Fibroblast of mammary gland (primary cell): ENCODE measurements at regions not wholly inside any gene's neighbourhood (a gene's known extent, or its start where the extent isn't known, plus 50 kb on each side); places are given as distances from the start of the nearest gene placed in this dataset.

Source experiments
- DNase-seq: peaks from one replicate; pipeline ENCODE4 v3.0.0-alpha.2; 2010; ENCODE audit warnings: low read depth
- H3K4me3 ChIP-seq: 2 replicates; pipeline ENCODE4 v1.5.1; 2011; ENCODE audit warnings: low read depth, mild to moderate bottlenecking, low read length, moderate library complexity; ENCODE audit not compliant: control insufficient read depth
- TF ChIP-seq, protein P1 (sequence below): conservative IDR thresholded peaks from 2 replicates; pipeline ENCODE4 v1.5.1; 2011; ENCODE audit warnings: low read depth, low read length, inconsistent platforms; ENCODE audit not compliant: control insufficient read depth, insufficient read depth

DNA sequence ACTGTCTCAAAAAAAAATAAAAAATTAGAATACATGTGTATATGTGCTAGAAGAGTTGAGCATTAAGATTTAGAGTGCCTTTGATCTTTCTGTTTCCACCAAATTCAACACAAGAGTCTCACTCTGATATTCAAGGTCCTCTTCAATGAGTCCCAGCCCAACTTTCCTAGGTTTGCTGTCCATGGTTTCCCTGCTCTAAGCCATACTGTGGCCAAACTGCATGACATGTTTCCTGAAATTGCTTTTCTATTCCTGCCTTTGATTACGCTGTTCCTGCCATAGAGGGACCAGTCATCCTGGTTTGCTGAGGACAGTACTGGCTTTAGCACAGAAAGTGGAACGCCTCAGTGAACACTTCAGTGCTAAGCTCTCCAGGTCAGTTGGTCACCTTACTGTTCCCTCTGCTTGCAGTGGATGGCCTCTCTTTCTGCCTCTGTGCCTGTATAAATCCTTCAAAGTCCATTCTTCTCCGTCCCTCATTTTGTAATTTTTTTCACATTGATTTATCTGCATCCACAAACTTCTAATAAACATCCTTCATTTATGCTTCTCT, 305.9 kb upstream of the PROX1 start:
- H3K4me3 ChIP-seq = no peak overlapping the region
- DNase-seq = no peak
- TF ChIP-seq, protein P1, sequence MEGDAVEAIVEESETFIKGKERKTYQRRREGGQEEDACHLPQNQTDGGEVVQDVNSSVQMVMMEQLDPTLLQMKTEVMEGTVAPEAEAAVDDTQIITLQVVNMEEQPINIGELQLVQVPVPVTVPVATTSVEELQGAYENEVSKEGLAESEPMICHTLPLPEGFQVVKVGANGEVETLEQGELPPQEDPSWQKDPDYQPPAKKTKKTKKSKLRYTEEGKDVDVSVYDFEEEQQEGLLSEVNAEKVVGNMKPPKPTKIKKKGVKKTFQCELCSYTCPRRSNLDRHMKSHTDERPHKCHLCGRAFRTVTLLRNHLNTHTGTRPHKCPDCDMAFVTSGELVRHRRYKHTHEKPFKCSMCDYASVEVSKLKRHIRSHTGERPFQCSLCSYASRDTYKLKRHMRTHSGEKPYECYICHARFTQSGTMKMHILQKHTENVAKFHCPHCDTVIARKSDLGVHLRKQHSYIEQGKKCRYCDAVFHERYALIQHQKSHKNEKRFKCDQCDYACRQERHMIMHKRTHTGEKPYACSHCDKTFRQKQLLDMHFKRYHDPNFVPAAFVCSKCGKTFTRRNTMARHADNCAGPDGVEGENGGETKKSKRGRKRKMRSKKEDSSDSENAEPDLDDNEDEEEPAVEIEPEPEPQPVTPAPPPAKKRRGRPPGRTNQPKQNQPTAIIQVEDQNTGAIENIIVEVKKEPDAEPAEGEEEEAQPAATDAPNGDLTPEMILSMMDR = no peak

DNA sequence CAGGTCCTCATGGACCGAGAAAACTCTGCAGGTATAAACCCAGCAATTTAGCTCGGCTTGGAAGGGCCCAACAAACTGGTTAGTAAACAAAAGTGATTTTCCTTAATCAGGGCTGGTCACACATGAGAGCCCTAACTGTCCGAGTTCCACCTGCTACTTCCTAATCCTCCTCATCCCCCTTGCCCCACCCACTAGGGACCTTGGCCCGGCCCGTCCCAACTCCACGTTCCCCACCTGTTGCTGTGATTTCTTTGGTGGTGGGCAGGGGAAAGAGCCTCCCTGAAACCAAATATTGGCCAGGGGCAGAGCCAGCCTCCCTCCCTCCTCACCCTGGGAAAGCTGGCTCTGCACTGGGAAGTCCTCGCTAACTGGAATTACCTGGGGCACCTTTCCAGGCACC, 304.2 kb upstream of the PROX1 start:
- DNase-seq = no peak
- no peak overlapping the region for H3K4me3 ChIP-seq
- TF ChIP-seq, protein P1 = no peak

DNA sequence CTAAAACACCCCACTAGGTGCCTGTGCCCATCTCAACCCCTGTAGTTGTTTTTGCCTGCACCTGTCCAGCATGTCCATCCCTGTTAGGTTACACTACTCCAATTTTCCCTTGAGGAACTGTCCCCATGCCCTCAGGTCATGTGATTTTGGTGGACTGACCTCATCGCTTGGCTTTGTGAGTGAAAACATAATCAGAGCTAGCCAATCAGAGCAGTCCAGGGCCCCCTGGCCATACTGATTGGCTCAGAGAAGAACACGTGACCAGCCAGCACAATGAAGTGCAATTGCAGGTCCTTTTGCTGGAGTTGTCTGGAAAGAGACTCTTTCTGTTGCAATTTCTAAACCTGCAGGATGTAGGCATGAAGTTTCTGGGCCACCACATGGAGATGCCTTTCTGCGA, 303.3 kb upstream of the PROX1 start:
- no peak for DNase-seq
- TF ChIP-seq, protein P1 = no peak
- H3K4me3 ChIP-seq = no peak overlapping the region

DNA sequence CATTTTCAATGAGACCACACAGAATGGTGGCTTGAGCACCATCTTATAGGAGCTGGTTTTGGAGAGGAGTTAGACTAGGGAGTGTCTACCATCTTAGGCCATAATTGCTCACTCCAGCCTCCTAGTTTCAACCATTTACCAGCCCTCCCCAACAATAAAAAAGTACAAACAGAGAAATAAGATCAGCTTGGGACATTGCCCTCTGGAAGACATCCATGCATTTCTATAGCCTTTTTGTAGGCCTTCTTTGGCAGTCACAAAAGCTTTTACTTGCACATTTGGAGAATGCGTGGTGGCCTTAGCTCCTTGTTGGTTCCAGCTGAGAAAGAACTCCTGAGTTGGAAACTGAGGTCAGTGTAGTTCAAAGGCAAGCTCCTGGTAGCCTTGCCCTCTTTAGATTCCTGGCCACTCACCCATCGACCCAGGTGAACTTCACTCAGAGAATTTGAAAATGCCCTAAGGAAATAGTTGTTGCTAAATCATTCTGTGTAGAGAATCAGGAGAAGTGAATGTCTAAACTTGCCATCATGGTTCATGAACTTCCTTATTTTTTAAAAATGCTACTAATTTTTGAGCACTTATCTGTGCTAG, 301.7 kb upstream of the PROX1 start:
- DNase-seq = no peak
- no peak overlapping the region for H3K4me3 ChIP-seq
- TF ChIP-seq, protein P1 = no peak

DNA sequence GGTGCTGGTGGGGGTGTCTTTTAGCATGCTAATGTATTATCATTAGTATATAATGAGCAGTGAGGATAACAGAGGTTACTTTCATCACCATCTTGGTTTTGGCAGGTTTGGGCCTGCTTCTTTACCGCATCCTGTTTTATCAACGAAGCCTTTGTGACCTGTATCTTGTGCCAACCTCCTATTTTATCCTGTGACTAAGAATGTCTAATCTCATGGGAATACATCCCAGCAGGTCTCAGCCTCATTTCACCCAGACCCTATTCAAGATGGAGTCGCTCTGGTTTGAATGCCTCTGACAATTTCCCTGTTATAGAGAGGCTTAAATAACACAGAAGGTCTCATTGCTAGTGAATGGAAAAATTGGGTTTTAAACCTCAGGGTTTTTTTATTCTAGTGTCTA, 300.8 kb upstream of the PROX1 start:
- TF ChIP-seq, protein P1 = no peak
- no peak for DNase-seq
- H3K4me3 ChIP-seq = no peak overlapping the region

DNA sequence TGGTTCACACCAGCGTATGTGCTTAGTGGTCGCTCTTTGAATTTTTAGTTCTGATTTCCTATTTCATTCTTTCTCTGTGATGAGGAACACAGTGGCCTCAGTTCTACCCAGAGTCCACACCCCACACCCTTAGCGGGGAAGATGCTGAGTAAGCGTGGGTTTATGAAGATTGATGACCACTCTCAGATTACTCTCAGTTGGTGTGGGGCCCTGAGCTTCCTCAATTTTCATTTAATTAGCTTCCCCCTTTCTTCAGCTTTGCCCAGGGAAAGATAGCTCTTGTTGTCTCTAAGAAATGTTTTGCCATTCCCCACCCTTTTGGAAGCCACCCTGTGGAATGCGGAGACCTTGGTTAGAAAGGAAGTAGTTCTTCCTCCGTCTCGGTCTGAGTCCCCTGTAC, 299.9 kb upstream of the PROX1 start:
- TF ChIP-seq, protein P1 = no peak
- H3K4me3 ChIP-seq = no peak overlapping the region
- no peak for DNase-seq
